HG03066 (cell line): ENCODE measurements at regions not wholly inside any gene's neighbourhood (a gene's known extent, or its start where the extent isn't known, plus 50 kb on each side); places are given as distances from the start of the nearest gene placed in this dataset.
"Not testable (repeated sequence)": the region's sequence is repeated elsewhere in the genome, so short reads cannot be mapped to it uniquely, and the experiment has no call there.

Experiments used
- ATAC-seq: cut with Tn5 transposase; IDR thresholded peaks from one replicate; pipeline ENCODE4 v1.9.1; 2021; ENCODE audit warnings: low read depth; ENCODE audit not compliant: unreplicated experiment

- peak; percentile 96 for ATAC-seq
These were observed 112.6 kb downstream of the LRIG2 start for GRCh38 chr1:113185463-113186104.

- ATAC-seq: no peak
These were observed 117.1 kb downstream of the LRIG2 start for GRCh38 chr1:113190078-113190477.

GRCh38 chr1:113190930-113191329 is 117.9 kb downstream of the LRIG2 start:
- ATAC-seq: no peak

- ATAC-seq: no peak
These were observed 118.6 kb downstream of the LRIG2 start for GRCh38 chr1:113191579-113192076.

- ATAC-seq: no peak
These were observed 119.2 kb downstream of the LRIG2 start for GRCh38 chr1:113192242-113192641.

- ATAC-seq: no peak
These were observed 120.0 kb downstream of the LRIG2 start for GRCh38 chr1:113192980-113193379.

- no peak for ATAC-seq
These were observed 122.1 kb downstream of the LRIG2 start for GRCh38 chr1:113194846-113195830.

GRCh38 chr1:113197719-113198330 is 124.8 kb downstream of the LRIG2 start:
- ATAC-seq: no peak

- no peak for ATAC-seq
These were observed 125.8 kb downstream of the LRIG2 start for GRCh38 chr1:113198806-113199205.

- ATAC-seq: no peak
These were observed 126.9 kb downstream of the LRIG2 start for GRCh38 chr1:113199760-113200455.

GRCh38 chr1:113201560-113201959 is 128.6 kb downstream of the LRIG2 start:
- ATAC-seq: no peak

- no peak for ATAC-seq
These were observed 133.2 kb downstream of the LRIG2 start for GRCh38 chr1:113205980-113206766.

- ATAC-seq: no peak
These were observed 134.0 kb downstream of the LRIG2 start for GRCh38 chr1:113207019-113207418.

- ATAC-seq: no peak
These were observed 134.5 kb downstream of the LRIG2 start for GRCh38 chr1:113207457-113207856.

- not testable (repeated sequence) for ATAC-seq
These were observed 135.4 kb downstream of the LRIG2 start for GRCh38 chr1:113208425-113208824.

- ATAC-seq: no peak
These were observed 137.2 kb downstream of the LRIG2 start for GRCh38 chr1:113210248-113210647.

- no peak for ATAC-seq
These were observed 138.5 kb downstream of the LRIG2 start for GRCh38 chr1:113211467-113211866.

- no peak for ATAC-seq
These were observed 142.0 kb downstream of the LRIG2 start for GRCh38 chr1:113215015-113215414.

- ATAC-seq: no peak
These were observed 143.7 kb downstream of the LRIG2 start for GRCh38 chr1:113216664-113217063.
